H54 (cell line): ENCODE measurements at regions not wholly inside any gene's neighbourhood (a gene's known extent, or its start where the extent isn't known, plus 50 kb on each side); places are given as distances from the start of the nearest gene placed in this dataset.

ENCODE experiments used
- DNase-seq: peaks from one replicate; pipeline ENCODE4 v3.0.0; 2011; ENCODE audit warnings: low spot score, mixed read lengths; ENCODE audit not compliant: insufficient read length
- FAIRE-seq: peaks from 3 replicates; lab custom pipeline; 2011; peaks lifted over from hg19 to GRCh38; lab: Jason Lieb, UNC
- POLR2A ChIP-seq: IDR thresholded peaks from 2 replicates; pipeline ENCODE4 v1.6.1; 2011; ENCODE audit warnings: low read depth, mild to moderate bottlenecking, low read length

GRCh38 chr4:127165971-127166370 is 466.8 kb upstream of the INTU start:
- no peak for TF ChIP-seq POLR2A
- no peak for FAIRE-seq

GRCh38 chr4:127174201-127174600 is 458.6 kb upstream of the INTU start:
- DNase-seq (no peak), FAIRE-seq (no peak)
- TF ChIP-seq POLR2A: no peak

More at GRCh38 chr4:127165971-127166370, 466.8 kb upstream of the INTU start:
- DNase-seq: no peak

- FAIRE-seq (no peak), DNase-seq (no peak)
- TF ChIP-seq POLR2A: no peak
Observed at GRCh38 chr4:127174616-127175015, 458.1 kb upstream of the INTU start.

GRCh38 chr4:127179256-127180087 is 453.3 kb upstream of the INTU start:
- DNase-seq: no peak
- no peak for TF ChIP-seq POLR2A
- no peak for FAIRE-seq

- no peak for FAIRE-seq
- DNase-seq: no peak
- no peak for TF ChIP-seq POLR2A
Observed at GRCh38 chr4:127181001-127181400, 451.8 kb upstream of the INTU start.

GRCh38 chr4:127182687-127183086 is 450.1 kb upstream of the INTU start:
- no peak for TF ChIP-seq POLR2A
- DNase-seq (no peak), FAIRE-seq (no peak)

- DNase-seq (no peak), FAIRE-seq (no peak)
- TF ChIP-seq POLR2A: no peak
Observed at GRCh38 chr4:127188847-127189246, 443.9 kb upstream of the INTU start.

GRCh38 chr4:127194281-127194680 is 438.5 kb upstream of the INTU start:
- TF ChIP-seq POLR2A: no peak
- FAIRE-seq (no peak), DNase-seq (no peak)

GRCh38 chr4:127196655-127197352 is 436.0 kb upstream of the INTU start:
- TF ChIP-seq POLR2A: no peak

GRCh38 chr4:127203562-127204200 is 429.1 kb upstream of the INTU start:
- no peak for TF ChIP-seq POLR2A
- DNase-seq (no peak), FAIRE-seq (no peak)

More at GRCh38 chr4:127196655-127197352, 436.0 kb upstream of the INTU start:
- FAIRE-seq (no peak), DNase-seq (no peak)

GRCh38 chr4:127204322-127204721 is 428.4 kb upstream of the INTU start:
- no peak for TF ChIP-seq POLR2A
- DNase-seq (no peak), FAIRE-seq (no peak)

GRCh38 chr4:127209580-127210095 is 423.1 kb upstream of the INTU start:
- TF ChIP-seq POLR2A: no peak
- DNase-seq: no peak
- FAIRE-seq: no peak

GRCh38 chr4:127210893-127211649 is 421.7 kb upstream of the INTU start:
- DNase-seq (no peak), FAIRE-seq (no peak)
- no peak for TF ChIP-seq POLR2A
